ENCODE measurements at regions not wholly inside any gene's neighbourhood (a gene's known extent, or its start where the extent isn't known, plus 50 kb on each side); places are given as distances from the start of the nearest gene placed in this dataset.

DNA sequence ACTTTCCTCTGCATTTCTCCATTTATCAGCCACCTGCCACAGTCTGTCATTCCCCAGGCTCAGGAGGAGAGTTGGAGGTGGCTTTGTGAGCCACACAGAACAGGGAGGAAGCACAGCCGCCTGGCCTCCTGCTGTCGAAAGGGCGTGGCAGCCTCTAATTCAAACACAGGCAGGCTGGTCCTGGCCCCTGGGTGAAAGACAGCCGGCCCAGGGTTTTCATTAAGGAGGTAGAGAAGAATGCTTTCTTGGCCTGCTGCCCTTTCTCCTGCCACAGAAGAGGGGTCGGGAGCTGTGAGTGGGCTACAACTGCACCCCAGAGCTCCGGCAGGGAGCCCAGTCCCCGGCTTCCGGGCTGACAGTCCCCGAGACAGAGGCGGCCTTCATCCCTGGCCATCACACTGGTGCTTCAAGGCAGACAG lies 108.6 kb upstream of the FZD10 start:
- H3K4me1 ChIP-seq (ENCODE audit: control insufficient read depth, insufficient read depth, low read length), result no peaks in the 10 kb centered on the region
- H3K9ac ChIP-seq (ENCODE audit: low read depth, low read length), result no peak overlapping the region
- H3K4me2 ChIP-seq (ENCODE audit: low read length), result no peak overlapping the region
- H3K9me3 ChIP-seq (replicated peaks; ENCODE audit: low read length), result peaks cover 16% of the 10 kb centered on the region
- no peak overlapping the region for H3K4me3 ChIP-seq (ENCODE audit: low read length)
- H3K36me3 ChIP-seq (ENCODE audit: insufficient read depth, low read length), result no peaks in the 10 kb centered on the region
- no peaks in the 10 kb centered on the region for H3K27me3 ChIP-seq (ENCODE audit: control insufficient read depth, insufficient read depth, low read length)

DNA sequence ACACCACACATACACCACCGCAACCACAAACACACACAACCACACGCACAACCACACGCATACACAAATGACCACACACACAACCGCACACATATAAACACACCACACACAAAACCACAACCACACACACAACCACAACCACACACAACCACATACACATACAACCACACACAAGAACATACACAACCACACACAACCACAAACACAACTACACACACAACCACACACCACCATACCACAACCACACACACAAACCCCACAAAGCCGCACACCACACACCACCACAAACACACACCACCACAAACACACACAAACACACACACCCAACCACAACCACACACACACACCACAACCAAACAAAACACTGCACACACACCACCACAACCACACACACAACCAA lies 107.5 kb upstream of the FZD10 start:
- H3K27me3 ChIP-seq (ENCODE audit: control insufficient read depth, insufficient read depth, low read length), result no peaks in the 10 kb centered on the region
- H3K9me3 ChIP-seq (replicated peaks; ENCODE audit: low read length), result peaks cover 16% of the 10 kb centered on the region
- H3K4me1 ChIP-seq (ENCODE audit: control insufficient read depth, insufficient read depth, low read length), result no peaks in the 10 kb centered on the region
- no peaks in the 10 kb centered on the region for H3K36me3 ChIP-seq (ENCODE audit: insufficient read depth, low read length)
- no peak overlapping the region for H3K4me2 ChIP-seq (ENCODE audit: low read length)
- H3K4me3 ChIP-seq (ENCODE audit: low read length), result no peak overlapping the region
- H3K9ac ChIP-seq (ENCODE audit: low read depth, low read length), result no peak overlapping the region

DNA sequence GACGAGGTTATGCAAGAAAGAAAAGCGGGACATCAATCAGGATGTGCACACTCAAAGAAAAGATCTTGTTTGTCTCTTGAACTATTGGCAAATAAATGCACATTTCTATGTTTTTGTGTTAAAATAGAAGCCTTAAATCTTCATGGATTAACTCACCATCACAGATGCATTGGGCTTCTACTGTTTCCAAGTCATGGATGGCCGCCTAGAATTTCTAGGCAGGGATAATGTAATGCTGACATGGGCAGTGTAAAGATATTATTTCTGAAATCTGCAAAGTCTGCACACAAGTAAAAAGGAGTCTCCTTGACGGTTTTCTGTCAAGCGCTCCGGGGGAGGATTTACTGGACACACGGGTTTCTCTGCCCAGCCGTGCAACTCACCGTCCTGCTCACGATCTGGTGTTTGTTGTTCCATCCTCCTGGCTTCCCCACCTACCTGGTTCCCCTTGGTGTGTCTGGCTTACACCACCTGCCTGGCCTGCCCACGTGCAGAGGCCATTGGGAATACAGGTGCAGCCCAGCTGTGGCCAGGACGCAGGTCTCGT lies 103.3 kb upstream of the FZD10 start:
- no peaks in the 10 kb centered on the region for H3K4me1 ChIP-seq (ENCODE audit: control insufficient read depth, insufficient read depth, low read length)
- H3K4me3 ChIP-seq (ENCODE audit: low read length), result no peak overlapping the region
- peaks cover 24% of the 10 kb centered on the region for H3K9me3 ChIP-seq (replicated peaks; ENCODE audit: low read length)
- H3K36me3 ChIP-seq (ENCODE audit: insufficient read depth, low read length), result no peaks in the 10 kb centered on the region
- no peak overlapping the region for H3K4me2 ChIP-seq (ENCODE audit: low read length)
- H3K9ac ChIP-seq (ENCODE audit: low read depth, low read length), result no peak overlapping the region
- no peaks in the 10 kb centered on the region for H3K27me3 ChIP-seq (ENCODE audit: control insufficient read depth, insufficient read depth, low read length)

DNA sequence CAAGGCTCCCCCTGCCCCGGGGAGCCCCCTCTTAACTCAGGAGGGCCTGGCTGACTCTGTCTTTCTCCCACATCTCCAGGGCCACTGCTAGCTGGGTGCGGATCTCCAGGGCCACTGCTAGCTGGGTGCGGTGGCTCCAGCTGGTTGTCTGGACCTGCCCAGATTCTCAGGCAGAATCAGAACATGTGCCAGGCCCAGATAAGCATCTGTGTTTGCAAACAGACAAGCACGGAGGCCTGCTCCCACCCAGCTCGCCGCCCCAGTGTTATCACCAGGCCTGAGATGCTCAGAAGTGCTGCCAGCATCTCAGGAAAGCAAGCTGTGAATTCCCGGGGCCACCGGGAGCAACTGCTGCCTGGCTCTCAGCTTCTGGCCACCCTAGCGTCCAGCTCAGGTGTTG lies 98.4 kb upstream of the FZD10 start:
- H3K4me1 ChIP-seq (ENCODE audit: control insufficient read depth, insufficient read depth, low read length), result no peaks in the 10 kb centered on the region

DNA sequence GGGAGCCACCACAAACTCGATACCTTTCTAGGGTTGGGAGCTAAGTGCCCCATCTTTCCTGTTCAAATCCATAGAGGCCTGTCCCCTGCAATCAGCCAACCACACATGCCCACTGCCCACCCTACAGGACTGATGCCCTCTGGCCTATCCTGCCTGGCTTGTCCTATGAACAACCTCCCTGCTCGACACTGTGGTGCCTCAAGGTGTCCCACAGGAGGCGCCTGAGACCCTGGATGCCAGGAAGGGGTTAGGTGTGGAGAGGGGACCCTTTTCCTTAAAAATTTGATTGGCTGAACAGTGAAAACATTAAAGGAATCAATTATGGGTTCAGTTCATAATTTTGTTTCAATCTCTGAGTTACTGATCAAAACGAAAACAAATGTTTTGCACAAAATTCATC lies 97.3 kb upstream of the FZD10 start:
- no peaks in the 10 kb centered on the region for H3K36me3 ChIP-seq (ENCODE audit: insufficient read depth, low read length)
- no peak overlapping the region for H3K9ac ChIP-seq (ENCODE audit: low read depth, low read length)
- no peak overlapping the region for H3K4me2 ChIP-seq (ENCODE audit: low read length)
- H3K27me3 ChIP-seq (ENCODE audit: control insufficient read depth, insufficient read depth, low read length), result no peaks in the 10 kb centered on the region
- no peak overlapping the region for H3K4me3 ChIP-seq (ENCODE audit: low read length)
- peaks cover 27% of the 10 kb centered on the region for H3K9me3 ChIP-seq (replicated peaks; ENCODE audit: low read length)
- H3K4me1 ChIP-seq (ENCODE audit: control insufficient read depth, insufficient read depth, low read length), result no peaks in the 10 kb centered on the region

More for the DNA sequence above, 98.4 kb upstream of the FZD10 start:
- H3K36me3 ChIP-seq (ENCODE audit: insufficient read depth, low read length), result no peaks in the 10 kb centered on the region
- H3K4me2 ChIP-seq (ENCODE audit: low read length), result no peak overlapping the region
- peaks cover 27% of the 10 kb centered on the region for H3K9me3 ChIP-seq (replicated peaks; ENCODE audit: low read length)
- H3K27me3 ChIP-seq (ENCODE audit: control insufficient read depth, insufficient read depth, low read length), result no peaks in the 10 kb centered on the region
- H3K4me3 ChIP-seq (ENCODE audit: low read length), result no peak overlapping the region
- H3K9ac ChIP-seq (ENCODE audit: low read depth, low read length), result no peak overlapping the region

DNA sequence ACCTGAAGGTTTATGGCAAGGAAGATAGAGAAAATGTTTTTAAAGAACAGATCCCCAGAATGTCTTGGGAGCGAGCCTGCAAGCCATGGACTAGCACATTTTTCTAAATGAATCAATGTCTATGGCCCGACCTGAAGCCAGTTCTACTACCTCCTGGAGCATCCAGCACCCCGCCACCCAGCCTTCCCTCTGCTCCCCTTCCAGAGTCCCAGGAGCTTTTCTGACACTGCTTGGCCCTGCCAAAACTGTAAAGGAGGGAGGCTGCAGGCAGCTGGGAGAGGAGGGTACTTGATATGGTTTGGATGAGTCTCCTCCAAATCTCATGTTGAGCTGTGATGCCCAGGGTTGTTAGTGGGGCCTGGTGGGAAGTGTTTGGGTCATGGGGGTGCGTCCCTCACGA lies 95.5 kb upstream of the FZD10 start:
- H3K27me3 ChIP-seq (ENCODE audit: control insufficient read depth, insufficient read depth, low read length), result no peaks in the 10 kb centered on the region
- no peak overlapping the region for H3K9ac ChIP-seq (ENCODE audit: low read depth, low read length)
- no peak overlapping the region for H3K4me3 ChIP-seq (ENCODE audit: low read length)
- H3K4me2 ChIP-seq (ENCODE audit: low read length), result no peak overlapping the region
- H3K4me1 ChIP-seq (ENCODE audit: control insufficient read depth, insufficient read depth, low read length), result no peaks in the 10 kb centered on the region
- no peaks in the 10 kb centered on the region for H3K36me3 ChIP-seq (ENCODE audit: insufficient read depth, low read length)
- peaks cover 16% of the 10 kb centered on the region for H3K9me3 ChIP-seq (replicated peaks; ENCODE audit: low read length)

DNA sequence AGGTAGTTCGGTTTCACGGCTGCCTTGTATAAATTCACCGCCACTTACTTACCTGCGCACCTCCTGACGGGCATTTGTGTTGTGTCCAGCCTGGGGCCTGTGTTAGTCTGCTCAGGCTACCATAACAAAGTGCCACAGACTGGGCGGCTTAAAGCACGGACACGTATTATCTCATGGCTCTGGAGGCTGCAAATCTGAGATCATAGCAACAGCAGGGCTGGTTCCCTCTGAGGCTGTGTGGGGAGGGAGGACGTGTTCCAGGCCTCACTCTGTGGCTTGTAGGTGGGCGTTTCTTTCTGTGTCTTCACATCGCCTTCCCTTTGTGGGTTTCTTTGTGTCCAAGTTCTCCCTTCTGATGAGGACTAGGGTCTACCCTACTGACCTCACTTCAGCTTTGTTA lies 93.5 kb upstream of the FZD10 start:
- H3K4me1 ChIP-seq (ENCODE audit: control insufficient read depth, insufficient read depth, low read length), result no peaks in the 10 kb centered on the region
- no peaks in the 10 kb centered on the region for H3K27me3 ChIP-seq (ENCODE audit: control insufficient read depth, insufficient read depth, low read length)
- no peaks in the 10 kb centered on the region for H3K36me3 ChIP-seq (ENCODE audit: insufficient read depth, low read length)
- H3K4me3 ChIP-seq (ENCODE audit: low read length), result no peak overlapping the region
- H3K9me3 ChIP-seq (replicated peaks; ENCODE audit: low read length), result peaks cover 16% of the 10 kb centered on the region
- no peak overlapping the region for H3K4me2 ChIP-seq (ENCODE audit: low read length)
- no peak overlapping the region for H3K9ac ChIP-seq (ENCODE audit: low read depth, low read length)

DNA sequence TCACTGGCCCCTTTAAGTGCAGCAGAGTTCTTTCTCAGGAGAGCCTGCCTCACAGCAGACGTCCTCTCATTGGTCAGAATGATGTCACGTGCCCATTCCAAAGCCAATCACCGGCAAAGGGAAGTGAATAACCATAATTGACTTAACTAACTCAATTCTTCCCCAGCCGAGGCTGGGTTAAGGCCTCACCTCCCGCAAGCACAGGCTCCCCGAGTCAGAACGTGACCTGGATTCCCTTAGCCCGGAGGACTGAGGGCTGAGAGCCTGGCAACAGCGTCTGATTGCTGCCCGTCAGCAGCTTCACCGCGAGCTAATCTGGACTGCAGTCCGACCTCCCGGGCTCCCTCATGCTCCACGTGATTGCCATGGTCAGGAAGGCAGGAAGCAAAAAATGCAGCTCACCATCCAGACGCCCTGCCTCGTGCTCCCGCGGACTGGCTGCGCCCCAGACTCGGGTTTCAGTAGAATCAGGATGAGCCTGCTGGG lies 92.1 kb upstream of the FZD10 start:
- Histone ChIP-seq H3K36me3 (ENCODE audit: insufficient read depth, low read length) (no peaks in the 10 kb centered on the region), H3K9me3 (replicated peaks; ENCODE audit: low read length) (peaks cover 16% of the 10 kb centered on the region), H3K4me2 (ENCODE audit: low read length) (no peak overlapping the region), H3K9ac (ENCODE audit: low read depth, low read length) (no peak overlapping the region), H3K4me3 (ENCODE audit: low read length) (no peak overlapping the region), H3K27me3 (ENCODE audit: control insufficient read depth, insufficient read depth, low read length) (no peaks in the 10 kb centered on the region), H3K4me1 (ENCODE audit: control insufficient read depth, insufficient read depth, low read length) (no peaks in the 10 kb centered on the region)

DNA sequence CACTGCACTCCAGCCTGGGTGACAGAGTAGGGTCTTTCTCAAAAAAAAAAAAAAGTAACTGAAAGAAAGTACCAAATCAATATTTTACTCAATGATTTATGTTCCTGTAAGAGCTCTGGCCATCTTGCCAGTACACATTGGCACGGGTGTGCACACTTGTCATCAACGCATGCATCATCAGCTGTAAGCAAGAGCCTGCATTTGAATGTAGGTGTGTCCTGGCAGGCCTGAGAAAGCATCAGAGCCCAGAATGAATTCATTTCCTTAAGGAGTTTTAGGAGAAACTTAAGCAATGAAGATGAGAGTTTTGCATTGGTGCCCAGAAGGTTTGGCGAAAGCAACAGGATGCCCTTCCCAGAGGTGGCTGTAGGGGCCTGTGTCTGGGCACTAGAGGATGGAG lies 88.5 kb upstream of the FZD10 start:
- Histone ChIP-seq H3K36me3 (ENCODE audit: insufficient read depth, low read length) (no peaks in the 10 kb centered on the region), H3K9me3 (replicated peaks; ENCODE audit: low read length) (no peaks in the 10 kb centered on the region), H3K9ac (ENCODE audit: low read depth, low read length) (no peak overlapping the region)

DNA sequence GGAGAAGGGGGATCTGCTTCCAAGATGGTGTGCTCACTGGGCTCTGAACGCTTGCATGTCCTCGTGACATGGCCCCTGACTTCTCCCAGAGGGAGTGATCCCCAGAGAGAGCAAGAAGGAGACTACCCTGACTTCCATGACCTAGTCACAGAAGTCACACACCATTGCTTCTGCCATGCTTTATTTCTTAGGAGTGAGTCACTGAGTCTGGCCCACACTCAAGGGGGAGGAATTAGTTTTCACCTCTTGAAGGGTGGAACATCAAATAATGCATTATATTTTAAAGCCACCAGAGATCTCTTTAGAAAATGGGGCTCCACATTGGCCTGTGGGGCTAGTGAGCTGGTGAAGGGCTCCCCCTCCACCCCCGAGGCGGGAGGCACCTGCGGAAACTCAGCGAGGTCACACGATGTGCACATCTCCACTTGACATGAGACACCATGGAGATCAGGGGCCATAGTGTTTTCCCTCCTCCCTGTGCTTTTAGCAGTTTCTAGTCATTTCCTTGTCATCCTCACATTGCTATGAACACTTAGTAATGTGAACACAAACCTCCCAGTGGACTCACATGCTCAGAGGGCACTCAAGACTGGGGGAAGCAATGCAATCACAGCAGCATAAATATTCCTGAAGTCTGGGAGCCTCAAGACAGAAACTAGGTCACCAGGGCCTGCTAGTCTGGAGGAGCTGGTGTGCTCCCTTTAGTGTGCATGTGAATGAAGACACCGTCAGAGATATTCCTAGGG lies 87.4 kb upstream of the FZD10 start:
- Histone ChIP-seq H3K27me3 (ENCODE audit: control insufficient read depth, insufficient read depth, low read length) (no peaks in the 10 kb centered on the region), H3K4me2 (ENCODE audit: low read length) (no peak overlapping the region), H3K9ac (ENCODE audit: low read depth, low read length) (no peak overlapping the region), H3K4me1 (ENCODE audit: control insufficient read depth, insufficient read depth, low read length) (no peaks in the 10 kb centered on the region), H3K36me3 (ENCODE audit: insufficient read depth, low read length) (no peaks in the 10 kb centered on the region), H3K4me3 (ENCODE audit: low read length) (no peak overlapping the region), H3K9me3 (replicated peaks; ENCODE audit: low read length) (peaks cover 5% of the 10 kb centered on the region)

More for the DNA sequence above, 88.5 kb upstream of the FZD10 start:
- no peaks in the 10 kb centered on the region for H3K27me3 ChIP-seq (ENCODE audit: control insufficient read depth, insufficient read depth, low read length)
- no peak overlapping the region for H3K4me3 ChIP-seq (ENCODE audit: low read length)
- no peak overlapping the region for H3K4me2 ChIP-seq (ENCODE audit: low read length)
- no peaks in the 10 kb centered on the region for H3K4me1 ChIP-seq (ENCODE audit: control insufficient read depth, insufficient read depth, low read length)

DNA sequence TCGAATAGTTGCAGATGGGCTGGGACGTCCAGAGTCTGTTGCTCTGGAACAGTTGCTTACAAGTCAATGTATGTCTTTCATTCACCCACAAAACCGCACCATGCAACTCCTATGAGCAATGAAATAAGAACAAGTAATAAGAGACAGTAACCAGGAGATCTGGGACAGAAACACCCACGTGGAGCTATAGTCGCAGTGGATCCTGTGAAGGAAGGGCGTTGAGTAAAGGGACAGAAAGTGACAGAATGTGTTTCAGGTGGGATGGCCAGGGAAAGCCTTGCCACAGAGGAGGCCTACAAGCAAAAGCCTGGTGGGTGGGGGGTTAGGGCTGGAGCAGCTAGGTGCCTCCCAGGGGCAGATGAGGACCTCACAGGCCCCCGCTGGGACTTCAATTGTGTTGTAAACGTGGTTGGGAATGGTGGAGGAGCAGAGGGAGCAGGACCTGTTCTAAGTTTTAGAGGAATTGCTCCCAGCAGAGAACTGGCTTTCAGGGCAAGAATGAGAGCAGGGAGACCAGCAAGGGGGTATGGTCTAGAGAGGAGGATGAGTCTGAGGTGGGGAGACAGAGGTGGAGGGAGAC lies 86.7 kb upstream of the FZD10 start:
- no peak overlapping the region for H3K4me3 ChIP-seq (ENCODE audit: low read length)
- no peak overlapping the region for H3K9ac ChIP-seq (ENCODE audit: low read depth, low read length)
- H3K4me1 ChIP-seq (ENCODE audit: control insufficient read depth, insufficient read depth, low read length), result no peaks in the 10 kb centered on the region
- peaks cover 5% of the 10 kb centered on the region for H3K9me3 ChIP-seq (replicated peaks; ENCODE audit: low read length)
- no peaks in the 10 kb centered on the region for H3K27me3 ChIP-seq (ENCODE audit: control insufficient read depth, insufficient read depth, low read length)
- H3K4me2 ChIP-seq (ENCODE audit: low read length), result no peak overlapping the region
- H3K36me3 ChIP-seq (ENCODE audit: insufficient read depth, low read length), result no peaks in the 10 kb centered on the region

DNA sequence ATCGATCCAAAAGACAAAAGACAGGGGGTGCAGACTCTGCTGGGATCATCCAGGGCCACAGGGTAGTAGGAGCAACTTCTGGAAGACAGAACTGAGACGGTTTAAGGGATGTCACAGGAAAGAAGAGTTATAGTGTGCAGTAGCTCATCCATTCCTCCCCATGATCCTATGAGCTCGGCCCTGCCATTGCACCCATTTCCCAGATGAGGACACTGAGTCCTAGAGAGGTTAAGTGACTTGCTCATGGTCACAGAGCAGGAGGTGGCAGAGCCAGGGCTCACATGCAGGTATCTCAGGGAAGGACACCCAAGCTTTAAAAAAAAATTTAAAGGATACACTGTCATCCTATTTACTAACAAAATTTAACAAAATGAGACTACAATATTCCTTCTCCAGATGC lies 86.1 kb upstream of the FZD10 start:
- no peaks in the 10 kb centered on the region for H3K4me1 ChIP-seq (ENCODE audit: control insufficient read depth, insufficient read depth, low read length)
- no peak overlapping the region for H3K4me3 ChIP-seq (ENCODE audit: low read length)
- no peak overlapping the region for H3K9ac ChIP-seq (ENCODE audit: low read depth, low read length)
- H3K9me3 ChIP-seq (replicated peaks; ENCODE audit: low read length), result peaks cover 5% of the 10 kb centered on the region
- H3K4me2 ChIP-seq (ENCODE audit: low read length), result no peak overlapping the region
- no peaks in the 10 kb centered on the region for H3K27me3 ChIP-seq (ENCODE audit: control insufficient read depth, insufficient read depth, low read length)
- no peaks in the 10 kb centered on the region for H3K36me3 ChIP-seq (ENCODE audit: insufficient read depth, low read length)

All from skeletal muscle satellite cell (primary cell).